Thyroid gland (tissue), 4 donors: ENCODE measurements at regions not wholly inside any gene's neighbourhood (a gene's known extent, or its start where the extent isn't known, plus 50 kb on each side); places are given as distances from the start of the nearest gene placed in this dataset.

Experiments used
- DNase-seq, 2 donors: peaks; one replicate each; pipeline ENCODE4 v3.0.0-alpha.2; 2019
- H3K27ac ChIP-seq, 3 donors: fragments of 200-600 bp; sonication (generic); 1 replicate in 2 of 3; 2 replicates in 1 of 3; pipeline ENCODE4 v1.5.1; 2016 to 2019; ENCODE audit warnings: mild to moderate bottlenecking in 1 of 3, moderate library complexity in 1 of 3
- H3K27me3 ChIP-seq: fragments of 200-600 bp; sonication (generic); one replicate; pipeline ENCODE4 v1.5.1; 2019
- H3K36me3 ChIP-seq, 2 donors: fragments of 200-600 bp; sonication (generic); one replicate each; pipeline ENCODE4 v1.5.1; 2016 to 2019
- H3K4me1 ChIP-seq, 2 donors: fragments of 200-600 bp; sonication (generic); one replicate each; pipeline ENCODE4 v1.5.1; 2017 to 2019
- H3K4me3 ChIP-seq, 3 donors: fragments of 200-600 bp; sonication (generic); replicated peaks in 1 of 3; 1 replicate in 2 of 3; 2 replicates in 1 of 3; pipeline ENCODE4 v1.5.1; 2016; ENCODE audit warnings: mild to moderate bottlenecking in 1 of 3
- H3K9me3 ChIP-seq: fragments of 200-600 bp; sonication (generic); one replicate; pipeline ENCODE4 v1.5.1; 2017
- CTCF ChIP-seq, 6 experiments: fragments of 200-600 bp in 3 of 6; fragments of 450-650 bp in 3 of 6; sonication (generic) in 3 of 6; IDR thresholded peaks; one replicate each; pipeline ENCODE4 v1.5.1; 2016 to 2019; ENCODE audit warnings: antibody characterized with exemption in 6 of 6, mild to moderate bottlenecking in 2 of 6, inconsistent platforms in 1 of 6, moderate library complexity in 1 of 6
- POLR2A ChIP-seq, 2 donors: fragments of 450-650 bp; IDR thresholded peaks; one replicate each; pipeline ENCODE4 v1.6.1; 2017; ENCODE audit warnings: antibody characterized with exemption in 2 of 2, mild to moderate bottlenecking in 2 of 2, moderate library complexity in 1 of 2
- WGBS, 2 donors: methylation state at CpG; one replicate each; pipeline ENCODE4 v1.1.5; 2017; 5-methylcytosine and 5-hydroxymethylcytosine counted together
- intact Hi-C: fragments of 100-400 bp; cut with DNase I; formaldehyde crosslinking; loops from one replicate; pipeline ENCODE4 v1.15.1; 2023

- intact Hi-C loops = no loop called here
- H3K27me3 ChIP-seq = no peaks in the 10 kb centered on the region
- 79 to 85% methylated on average over 4 of the region's 4 CpGs for WGBS, 2 donors
- TF ChIP-seq CTCF (IDR thresholded peaks at IDR 0.05) (no peak), POLR2A (IDR thresholded peaks at IDR 0.05) (no peak)
- H3K4me3 ChIP-seq = no peak overlapping the region
- DNase-seq = no peak
- no peak overlapping the region for H3K27ac ChIP-seq
- H3K4me1 ChIP-seq = no peaks in the 10 kb centered on the region
- H3K9me3 ChIP-seq = no peaks in the 10 kb centered on the region
- H3K36me3 ChIP-seq = no peaks in the 10 kb centered on the region
Measured at GRCh38 chr16:7967996-7968509, 622.3 kb downstream of the TMEM114 start.

DNA sequence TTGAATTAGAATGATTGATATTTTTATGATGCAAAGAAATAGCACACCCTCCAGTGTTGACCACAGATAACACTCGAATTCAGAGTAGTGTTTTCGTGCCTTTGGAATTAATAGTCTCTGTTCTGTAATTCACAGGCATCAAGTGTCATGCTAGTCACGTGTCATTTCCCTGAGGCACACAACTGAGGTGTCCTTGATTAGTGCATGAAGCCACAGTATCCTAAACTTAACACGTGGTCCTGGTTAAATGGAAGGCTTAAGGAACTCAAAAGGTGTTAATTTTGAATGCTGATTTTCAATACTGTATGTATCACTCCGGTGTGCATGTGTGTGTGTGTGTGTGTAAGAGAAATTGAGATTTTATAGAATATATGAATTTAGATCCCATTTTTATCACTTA lies 625.6 kb downstream of the TMEM114 start:
- H3K4me1 ChIP-seq = no peaks in the 10 kb centered on the region
- 79 to 82% methylated on average over 5 of the region's 5 CpGs for WGBS, 2 donors
- H3K36me3 ChIP-seq = no peaks in the 10 kb centered on the region
- no peaks in the 10 kb centered on the region for H3K27me3 ChIP-seq
- H3K4me3 ChIP-seq = no peak overlapping the region
- intact Hi-C loops = no loop called here
- no peaks in the 10 kb centered on the region for H3K9me3 ChIP-seq
- TF ChIP-seq POLR2A (IDR thresholded peaks at IDR 0.05) (no peak), CTCF (IDR thresholded peaks at IDR 0.05) (no peak)
- no peak for DNase-seq
- H3K27ac ChIP-seq = no peak overlapping the region

- H3K27me3 ChIP-seq = no peaks in the 10 kb centered on the region
- DNase-seq = no peak
- no peak overlapping the region for H3K27ac ChIP-seq
- no peak overlapping the region for H3K4me3 ChIP-seq
- no peaks in the 10 kb centered on the region for H3K36me3 ChIP-seq
- TF ChIP-seq POLR2A (IDR thresholded peaks at IDR 0.05) = no peak
- no peak for TF ChIP-seq CTCF (IDR thresholded peaks at IDR 0.05)
- H3K9me3 ChIP-seq = no peaks in the 10 kb centered on the region
- intact Hi-C loops = no loop called here
- 63 to 72% methylated on average over 6 of the region's 6 CpGs for WGBS, 2 donors
- no peaks in the 10 kb centered on the region for H3K4me1 ChIP-seq
Measured at GRCh38 chr16:7964167-7964566, 626.1 kb downstream of the TMEM114 start.

GRCh38 chr16:7962091-7962879 lies 628.0 kb downstream of the TMEM114 start:
- WGBS, 2 donors = 79 to 85% methylated on average over 9 of the region's 9 CpGs
- H3K4me3 ChIP-seq = no peak overlapping the region
- H3K4me1 ChIP-seq = no peaks in the 10 kb centered on the region
- no peaks in the 10 kb centered on the region for H3K36me3 ChIP-seq
- intact Hi-C loops = no loop called here
- H3K27me3 ChIP-seq = no peaks in the 10 kb centered on the region
- no peak overlapping the region for H3K27ac ChIP-seq
- TF ChIP-seq CTCF (IDR thresholded peaks at IDR 0.05) (no peak), POLR2A (IDR thresholded peaks at IDR 0.05) (no peak)
- no peak for DNase-seq
- H3K9me3 ChIP-seq = no peaks in the 10 kb centered on the region

DNA sequence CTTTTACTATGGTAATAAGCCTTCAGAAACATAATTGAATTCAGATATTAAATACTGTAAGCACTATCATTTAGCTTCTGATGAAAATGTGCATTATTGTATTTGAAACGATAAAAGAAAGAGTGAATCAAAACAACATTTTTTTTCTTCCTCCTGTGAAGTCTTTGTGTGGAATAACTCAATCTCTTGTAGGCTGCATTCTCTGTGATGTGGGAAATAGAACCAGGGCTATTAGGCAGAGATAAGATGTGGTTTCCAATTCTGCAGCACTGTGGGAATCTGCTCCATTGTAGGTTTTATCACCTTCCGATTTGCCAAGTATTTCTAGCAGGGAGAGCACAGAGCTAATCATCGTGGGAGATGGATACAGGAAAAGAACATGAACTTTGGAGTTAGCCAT lies 624.5 kb downstream of the RBFOX1 start:
- Histone ChIP-seq H3K36me3 (no peaks in the 10 kb centered on the region), H3K27ac (no peak overlapping the region), H3K9me3 (no peaks in the 10 kb centered on the region), H3K27me3 (no peaks in the 10 kb centered on the region), H3K4me1 (no peaks in the 10 kb centered on the region), H3K4me3 (no peak overlapping the region)
- no peak for DNase-seq
- intact Hi-C loops = no loop called here
- TF ChIP-seq POLR2A (IDR thresholded peaks at IDR 0.05) (no peak), CTCF (IDR thresholded peaks at IDR 0.05) (no peak)
- WGBS, 2 donors = 65 to 74% methylated on average over 3 of the region's 3 CpGs
